Urothelium cell line (cell line): ENCODE measurements at regions not wholly inside any gene's neighbourhood (a gene's known extent, or its start where the extent isn't known, plus 50 kb on each side); places are given as distances from the start of the nearest gene placed in this dataset.
"Not testable (repeated sequence)": the region's sequence is repeated elsewhere in the genome, so short reads cannot be mapped to it uniquely, and the experiment has no call there.

Experiments used
- DNase-seq: peaks from one replicate; pipeline ENCODE4 v3.0.0; 2011; ENCODE audit warnings: low spot score, mixed read lengths
- FAIRE-seq: peaks from 2 replicates; lab custom pipeline; 2011; peaks lifted over from hg19 to GRCh38; lab: Jason Lieb, UNC

DNA sequence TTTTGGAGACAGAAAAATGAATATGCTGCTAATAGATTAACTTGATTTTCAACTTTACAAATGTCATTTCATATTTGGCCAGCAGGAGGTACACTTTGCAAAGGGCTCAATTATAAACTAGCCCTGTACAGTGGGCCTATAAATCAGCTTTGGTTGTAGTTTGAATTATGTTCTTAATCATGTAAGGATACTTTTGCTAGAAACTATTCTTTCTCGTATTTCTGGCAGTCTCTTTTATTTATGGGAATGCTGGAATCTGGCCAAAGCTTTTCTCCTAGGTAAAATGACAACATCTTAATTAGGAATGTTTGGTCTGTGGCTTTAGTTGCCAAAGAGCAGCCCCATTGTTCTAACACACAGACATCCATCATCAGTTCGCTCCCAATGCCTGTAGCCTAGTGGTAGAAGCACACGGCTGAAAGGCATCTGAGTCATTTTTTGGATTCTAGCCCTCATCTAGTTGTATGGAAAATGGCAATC lies 1322.3 kb upstream of the SEL1L start:
- DNase-seq (peak; percentile 77), FAIRE-seq (peak; percentile 68)

DNA sequence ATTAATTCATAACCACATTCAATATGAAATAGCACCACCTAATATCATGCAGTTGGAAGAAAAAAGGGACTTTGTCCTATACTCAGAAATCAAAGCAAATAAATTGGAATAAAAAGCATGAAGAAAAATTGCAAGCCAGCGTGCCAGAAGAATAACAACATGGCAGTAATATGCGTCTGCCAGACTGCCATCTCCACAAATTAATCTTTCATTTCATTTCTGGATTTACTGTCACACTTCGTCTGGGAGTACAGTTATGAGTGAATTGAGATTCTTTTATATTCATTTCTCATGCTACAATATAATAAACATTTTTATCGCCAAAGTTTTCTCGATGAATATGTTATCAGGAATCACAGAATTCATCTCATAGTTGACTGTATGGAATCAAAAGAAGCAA lies 1327.7 kb upstream of the SEL1L start:
- no peak for DNase-seq
- no peak for FAIRE-seq

DNA sequence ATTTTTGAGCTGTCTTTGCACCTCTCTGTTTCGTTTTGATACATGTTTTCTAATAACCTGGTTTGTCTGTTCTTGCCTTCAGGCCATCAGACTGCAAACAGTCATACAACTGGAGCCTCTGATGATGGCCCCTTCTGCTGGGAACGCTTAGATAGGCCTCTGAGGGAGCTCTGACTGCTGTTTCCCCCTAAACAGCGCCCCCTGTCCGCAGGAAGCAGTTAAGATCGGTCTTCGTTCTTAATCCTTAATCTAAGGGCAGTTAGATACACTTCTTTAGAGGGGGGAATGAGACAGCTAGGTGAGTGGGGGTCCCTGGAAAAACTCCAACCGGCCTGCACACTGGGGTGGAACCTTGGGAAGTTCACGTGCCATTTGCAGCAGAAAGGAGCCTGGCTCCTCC lies 1338.8 kb upstream of the SEL1L start:
- DNase-seq (no peak), FAIRE-seq (no peak)

DNA sequence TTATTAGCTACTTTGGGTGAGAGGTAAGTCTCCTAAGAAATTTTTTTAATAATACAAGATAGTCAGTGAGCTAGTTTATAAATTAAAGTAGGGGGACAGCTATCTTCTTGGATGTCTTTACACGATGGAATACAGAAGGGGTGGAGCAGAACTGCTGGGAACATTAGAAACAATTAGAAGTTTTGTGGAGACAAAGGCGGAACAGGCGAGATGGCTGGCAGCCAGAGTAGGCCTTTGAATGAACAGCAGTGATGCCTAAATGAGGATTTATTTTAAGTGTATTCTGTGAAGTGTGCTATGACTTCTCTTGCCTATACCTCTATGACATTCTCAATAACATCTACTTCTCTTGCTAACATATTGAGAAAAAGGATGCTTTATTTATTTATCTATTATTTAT lies 1345.3 kb upstream of the SEL1L start:
- no peak for FAIRE-seq
- no peak for DNase-seq

DNA sequence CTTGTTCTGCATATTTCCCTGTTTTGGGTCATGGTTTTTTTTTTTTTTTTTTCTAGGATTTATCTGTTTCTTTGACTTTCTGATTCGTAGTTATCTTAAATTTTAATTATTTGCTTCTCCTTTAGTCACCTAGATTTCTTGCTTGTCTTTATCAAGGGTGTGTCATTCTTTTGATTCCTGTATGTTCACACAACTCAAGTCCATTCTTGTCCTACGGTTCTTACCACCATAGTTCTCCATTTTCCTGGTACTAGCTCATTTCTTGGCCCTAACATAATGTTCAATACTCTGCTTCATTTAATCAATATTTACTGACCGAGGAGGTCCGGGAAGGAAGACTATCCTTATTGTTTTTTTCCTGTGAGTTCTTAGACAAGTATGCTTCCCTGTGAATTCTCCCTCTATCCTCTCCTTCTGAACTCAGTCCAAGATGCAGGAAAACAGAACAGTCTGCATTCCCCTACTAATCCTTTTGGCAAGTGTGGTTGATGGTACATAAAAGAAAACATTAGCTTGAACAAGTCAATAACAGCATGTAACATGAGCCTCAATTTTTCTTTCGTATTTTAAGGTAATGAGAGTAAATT lies 1346.4 kb upstream of the SEL1L start:
- DNase-seq = no peak

DNA sequence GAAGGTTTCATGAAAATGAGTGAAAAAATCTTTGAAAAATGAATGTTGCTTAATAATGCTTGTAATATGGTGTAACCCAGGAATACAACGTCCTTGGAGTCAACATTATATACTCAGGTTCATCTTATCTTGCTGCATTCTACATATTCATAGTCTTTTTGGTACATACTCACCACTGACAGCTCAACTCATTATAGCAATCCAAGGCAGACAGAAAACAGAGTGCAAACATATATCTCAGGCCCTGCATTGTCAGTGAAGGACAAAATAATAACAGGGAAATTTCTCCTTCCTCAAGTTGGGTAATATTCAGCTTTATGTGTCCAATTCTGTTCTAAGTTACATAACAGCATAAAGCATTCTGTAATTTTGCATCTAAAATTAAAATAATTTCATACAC lies 1353.0 kb upstream of the SEL1L start:
- DNase-seq (no peak), FAIRE-seq (no peak)

More for the DNA sequence above, 1346.4 kb upstream of the SEL1L start:
- FAIRE-seq = no peak

DNA sequence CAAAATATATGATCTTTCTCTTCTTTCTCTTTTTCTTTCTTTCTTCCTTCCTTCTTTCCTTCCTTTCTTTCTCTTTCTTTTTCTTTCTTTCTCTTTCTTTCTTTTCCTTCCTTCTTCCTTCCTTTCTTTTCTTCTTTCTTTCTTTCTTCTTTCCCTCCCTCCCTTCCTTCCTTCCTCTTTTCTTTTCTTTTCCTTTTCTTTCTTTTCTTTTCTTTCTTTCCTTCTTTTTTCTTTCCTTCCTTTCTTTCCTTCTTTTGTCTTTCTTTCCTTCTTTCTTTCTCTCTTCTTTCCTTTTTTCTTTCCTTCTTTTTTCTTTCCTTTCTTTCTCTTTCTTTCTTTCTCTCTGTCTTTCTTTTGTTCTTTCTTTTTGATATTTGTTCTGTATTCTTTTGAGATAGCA lies 1356.0 kb upstream of the SEL1L start:
- DNase-seq = no peak
- no peak for FAIRE-seq

DNA sequence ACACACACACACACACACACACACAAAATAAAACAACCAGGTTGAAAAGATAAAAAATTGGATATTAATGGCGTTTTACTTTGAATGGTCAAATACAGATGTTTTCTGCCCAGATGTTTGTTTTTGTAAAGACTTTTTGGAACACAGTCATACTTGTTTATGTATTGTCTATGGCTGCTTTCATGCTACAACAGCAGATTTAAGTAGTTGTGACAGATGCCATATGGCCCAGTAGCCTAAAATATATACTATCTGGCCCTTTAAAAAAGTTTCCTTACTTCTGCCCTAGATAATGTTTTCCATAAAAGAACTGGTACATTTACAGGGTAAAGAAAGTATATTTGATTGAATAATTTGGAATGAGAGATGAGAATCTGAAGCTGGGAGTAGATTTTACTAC lies 1362.8 kb upstream of the SEL1L start:
- FAIRE-seq = no peak
- DNase-seq = no peak

DNA sequence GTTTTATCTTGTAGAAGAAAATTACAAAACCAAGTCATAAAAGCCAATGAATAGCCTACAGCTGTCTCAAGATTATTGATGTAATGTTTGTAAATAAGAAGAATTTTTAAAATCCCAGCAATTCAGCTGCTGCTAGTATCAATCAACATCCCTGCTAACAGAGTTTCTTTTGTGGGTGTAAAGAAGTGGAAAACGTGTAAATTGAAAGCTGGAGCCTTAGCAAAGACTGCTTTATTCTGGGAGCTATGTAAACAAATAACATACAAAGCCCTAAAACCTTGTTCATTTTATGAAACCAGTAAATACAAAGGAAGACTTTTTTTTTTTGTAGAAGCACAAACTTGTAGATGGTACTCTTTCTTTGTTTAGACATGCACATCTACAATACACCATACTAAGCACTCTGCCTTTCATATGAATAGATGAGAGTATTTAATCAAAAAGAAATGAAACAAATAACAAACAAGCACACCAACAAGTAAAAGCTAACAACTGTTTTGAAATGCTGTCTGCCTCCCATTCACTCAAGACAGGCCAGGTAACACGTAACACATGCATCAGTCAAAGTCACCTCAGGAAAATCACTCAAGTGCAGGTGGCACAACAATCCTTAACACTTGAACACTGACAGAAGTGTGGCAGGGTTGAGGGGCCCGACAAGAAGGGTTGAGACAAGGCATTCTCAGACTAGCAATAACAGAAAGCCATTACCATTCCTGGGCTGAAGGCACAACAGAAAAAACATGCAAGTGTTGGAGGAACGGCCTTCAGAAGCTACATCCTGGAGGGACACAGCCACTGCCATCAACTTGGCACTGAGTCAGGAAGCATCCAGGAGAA lies 1364.0 kb upstream of the SEL1L start:
- FAIRE-seq = peak; percentile 66

DNA sequence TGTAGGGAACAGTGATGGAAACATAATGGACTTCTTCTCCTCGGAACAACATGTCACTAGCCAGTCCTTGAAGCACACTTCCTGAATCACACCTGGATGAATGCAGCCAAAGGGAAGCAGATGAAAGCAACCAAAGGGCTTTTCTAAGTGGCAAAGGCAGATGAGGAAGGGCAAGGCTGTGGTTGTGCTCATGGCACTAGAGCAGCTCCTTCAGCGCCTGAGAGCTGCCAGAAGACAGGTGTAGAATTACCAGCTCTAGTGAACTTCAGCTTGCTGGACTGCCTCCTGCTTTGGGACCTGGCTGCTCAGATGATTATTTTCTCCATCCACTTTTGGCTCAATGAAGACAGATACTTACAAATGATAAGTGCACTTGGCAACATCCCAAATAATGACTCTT lies 1372.1 kb upstream of the SEL1L start:
- DNase-seq = no peak

More for the DNA sequence above, 1364.0 kb upstream of the SEL1L start:
- DNase-seq = no peak

DNA sequence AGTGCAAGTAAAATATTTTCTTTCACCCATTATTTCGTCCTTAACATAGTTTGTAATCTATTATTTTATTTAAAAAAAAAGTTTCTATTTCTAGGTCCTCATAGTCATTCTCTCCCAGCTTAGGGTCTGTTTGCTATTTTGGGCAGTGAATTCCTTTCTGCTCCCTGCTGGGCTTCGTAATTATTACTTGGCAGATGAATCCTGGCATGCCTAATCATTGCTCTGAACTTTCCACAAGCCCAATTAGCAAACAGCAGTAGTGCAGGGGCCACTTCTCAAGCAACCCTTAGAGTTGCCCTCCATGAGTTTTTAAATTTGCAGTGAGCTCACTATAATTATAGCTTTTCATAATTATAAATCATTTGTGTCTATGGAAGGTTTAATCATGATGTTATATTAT lies 1378.3 kb upstream of the SEL1L start:
- DNase-seq = no peak
- no peak for FAIRE-seq

More for the DNA sequence above, 1372.1 kb upstream of the SEL1L start:
- no peak for FAIRE-seq

DNA sequence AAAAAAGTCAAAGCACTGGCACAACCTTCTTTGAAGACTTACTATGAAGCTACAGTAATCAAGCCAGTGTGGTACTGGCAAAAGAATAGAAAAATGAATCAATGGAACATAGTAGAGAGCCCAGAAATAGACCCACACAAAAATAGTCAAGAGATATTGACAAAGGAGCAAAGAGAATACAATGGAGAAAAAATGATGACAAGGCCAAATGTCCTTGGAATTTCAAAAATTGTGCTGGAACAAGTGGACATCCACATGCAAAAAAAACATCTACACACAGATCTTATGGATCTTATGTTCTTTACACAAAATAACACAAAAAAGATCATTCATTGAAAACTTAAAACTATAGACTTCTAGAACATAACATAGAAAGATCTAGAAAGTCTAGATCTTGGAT lies 1379.7 kb upstream of the SEL1L start:
- FAIRE-seq = no peak
- DNase-seq = no peak

DNA sequence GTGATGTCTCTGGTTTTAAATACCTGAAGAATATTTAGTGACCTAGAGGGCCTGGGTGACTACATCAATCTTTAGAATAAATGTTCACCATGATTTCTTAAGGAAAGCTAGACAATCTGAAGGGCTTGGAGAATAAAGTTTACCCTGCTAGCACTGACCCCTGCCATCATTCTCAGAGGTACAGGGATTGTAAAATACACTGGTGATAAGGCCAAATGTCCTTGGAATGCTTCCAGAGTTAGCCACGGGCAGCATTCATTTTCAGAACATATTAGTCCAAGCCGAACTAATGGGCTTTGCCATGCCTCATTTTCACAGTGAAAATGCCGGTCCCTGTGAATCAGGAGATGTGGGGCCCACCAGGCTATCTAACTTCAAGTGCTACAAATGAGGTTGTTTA lies 1381.7 kb upstream of the SEL1L start:
- FAIRE-seq = no peak

DNA sequence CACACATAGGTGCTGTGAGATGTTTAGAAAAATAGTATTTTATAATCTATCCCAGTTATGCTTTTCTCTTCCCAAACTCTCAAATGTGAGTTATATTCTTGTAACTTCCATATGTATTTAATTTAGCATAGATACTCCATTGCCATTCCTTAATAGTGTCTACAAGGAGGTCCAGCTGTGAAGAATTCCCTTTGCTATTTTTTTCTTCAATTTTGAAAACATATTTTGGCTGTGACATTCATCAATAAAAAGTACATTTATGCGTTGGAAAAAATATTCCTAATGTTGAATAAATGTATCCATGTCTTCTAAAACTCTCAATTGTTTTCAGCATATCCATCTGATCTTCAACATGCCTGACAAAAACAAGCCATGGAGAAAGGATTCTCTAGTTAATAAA lies 1402.0 kb upstream of the SEL1L start:
- DNase-seq (no peak), FAIRE-seq (no peak)

More for the DNA sequence above, 1381.7 kb upstream of the SEL1L start:
- DNase-seq = no peak

DNA sequence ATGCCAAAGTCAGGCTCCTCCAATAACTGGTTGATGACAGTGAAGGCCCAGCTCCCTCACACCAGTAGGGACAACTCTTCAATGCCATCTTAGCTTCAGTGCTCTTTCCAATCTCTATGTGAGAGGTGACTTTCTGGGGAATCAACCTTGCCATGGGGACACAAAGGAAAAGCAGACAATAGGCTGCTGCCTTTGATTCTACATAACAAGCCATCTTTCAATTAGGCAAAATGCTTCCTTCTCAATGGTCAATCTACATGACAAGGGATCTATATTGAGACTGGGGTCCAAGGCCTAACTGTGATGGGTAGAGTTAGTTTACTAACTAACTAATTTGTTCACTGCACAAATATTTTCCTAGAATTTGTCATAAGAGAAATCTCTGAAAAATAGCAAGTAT lies 1417.5 kb upstream of the SEL1L start:
- FAIRE-seq (no peak), DNase-seq (no peak)

DNA sequence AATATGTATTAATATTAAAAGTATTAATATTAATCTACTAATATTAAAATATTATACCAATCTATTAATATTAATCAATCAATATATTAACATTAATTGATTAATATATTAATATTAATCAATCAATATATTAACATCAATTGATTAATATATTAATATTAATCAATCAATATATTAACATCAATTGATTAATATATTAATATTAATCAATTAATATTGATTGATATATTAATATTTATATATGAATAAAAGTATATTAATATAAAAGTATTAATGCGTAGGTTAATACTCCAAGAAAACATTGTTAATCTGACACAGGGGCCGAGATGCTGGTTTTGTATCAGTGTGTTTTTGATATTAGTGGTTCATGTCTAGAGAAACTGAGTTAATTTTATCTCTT lies 1430.1 kb upstream of the SEL1L start:
- FAIRE-seq (no peak), DNase-seq (no peak)

DNA sequence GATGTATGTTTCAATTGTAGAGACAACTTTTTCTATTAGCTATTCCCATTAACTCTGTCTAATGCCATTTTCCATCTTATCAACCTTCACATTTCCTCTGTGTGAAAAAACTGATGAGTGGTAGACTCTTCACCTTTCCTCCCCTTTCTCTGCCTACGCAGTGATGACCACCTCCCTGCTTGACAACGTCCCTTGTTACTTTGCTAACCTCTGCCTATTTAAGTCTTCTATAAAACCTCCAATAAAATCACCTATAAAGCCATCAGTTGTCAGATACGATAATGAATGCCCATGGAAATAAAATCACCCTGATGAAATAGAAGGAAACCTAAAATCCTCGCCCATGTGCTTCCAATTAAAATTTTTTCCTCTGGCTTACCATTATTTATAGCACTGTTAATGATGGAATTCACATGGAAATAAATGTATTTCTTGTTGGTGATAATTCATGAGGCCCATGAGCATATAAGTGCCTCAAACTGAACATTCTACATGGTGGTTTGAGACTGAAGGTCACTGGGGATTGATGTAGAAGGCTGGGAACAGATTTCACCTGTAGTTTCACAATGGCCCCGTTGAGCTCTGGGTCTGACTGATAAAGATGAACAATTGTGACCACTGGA lies 1454.0 kb upstream of the SEL1L start:
- FAIRE-seq (no peak), DNase-seq (no peak)

DNA sequence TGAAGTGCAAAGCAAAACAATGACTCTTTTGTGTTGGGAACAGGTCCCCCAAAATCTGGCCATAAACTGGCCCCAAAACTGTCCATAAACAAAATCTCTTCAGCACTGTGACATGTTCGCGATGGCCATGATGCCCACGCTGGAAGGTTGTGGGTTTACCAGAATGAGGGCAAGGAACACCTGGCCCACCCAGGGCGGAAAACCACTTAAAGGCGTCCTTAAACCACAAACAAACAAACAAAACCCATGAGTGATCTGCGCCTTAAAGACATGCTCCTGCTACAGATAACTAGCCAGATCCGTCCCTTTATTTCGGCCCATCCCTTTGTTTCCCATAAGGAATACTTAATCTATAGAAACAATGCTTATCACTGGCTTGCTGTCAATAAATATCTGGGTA lies 1460.9 kb upstream of the SEL1L start:
- not testable (repeated sequence) for FAIRE-seq, DNase-seq

DNA sequence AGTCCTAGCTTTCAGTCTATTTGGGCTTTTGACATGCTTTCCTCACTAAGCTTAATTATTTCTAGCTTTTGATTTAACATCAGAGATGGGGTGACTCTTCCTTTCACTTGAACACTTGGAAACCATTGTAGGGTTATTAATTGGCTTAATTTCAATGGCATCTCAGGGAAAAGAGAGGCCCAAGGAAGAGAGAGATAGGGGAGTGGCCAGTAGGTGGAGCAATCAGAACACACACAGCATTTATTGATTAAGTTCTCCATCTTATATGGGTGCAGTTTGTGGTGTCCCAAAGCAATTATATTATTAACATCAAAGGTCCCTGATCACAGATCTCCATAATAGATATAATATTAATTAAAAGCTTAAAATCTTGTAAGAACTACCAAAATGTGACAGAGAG lies 1466.1 kb upstream of the SEL1L start:
- FAIRE-seq = no peak
- DNase-seq = no peak

DNA sequence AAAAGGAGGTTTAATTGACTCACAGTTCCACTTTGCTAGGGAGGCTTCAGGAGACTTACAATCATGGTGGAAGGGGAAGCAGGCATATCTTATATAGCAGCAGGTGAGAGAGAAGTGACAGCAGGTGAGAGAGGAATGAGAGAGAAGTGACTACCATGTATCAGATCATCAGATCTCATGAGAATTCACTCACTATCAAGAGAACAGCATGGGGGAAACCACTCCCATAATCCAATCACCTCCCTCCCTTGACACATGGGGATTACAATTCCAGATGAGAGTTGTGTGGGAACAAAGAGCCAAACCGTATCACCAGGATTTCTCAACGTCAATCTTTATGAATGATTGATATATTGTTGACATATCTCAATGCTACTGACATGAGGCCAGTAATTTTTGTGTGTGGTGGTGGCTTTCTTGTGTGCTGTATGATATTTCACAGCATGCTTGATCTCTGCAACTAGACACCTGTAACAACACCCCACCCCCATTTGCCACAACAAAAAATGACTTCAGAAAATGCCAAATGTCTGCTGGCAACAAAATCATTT lies 1470.9 kb upstream of the SEL1L start:
- DNase-seq (no peak), FAIRE-seq (no peak)

DNA sequence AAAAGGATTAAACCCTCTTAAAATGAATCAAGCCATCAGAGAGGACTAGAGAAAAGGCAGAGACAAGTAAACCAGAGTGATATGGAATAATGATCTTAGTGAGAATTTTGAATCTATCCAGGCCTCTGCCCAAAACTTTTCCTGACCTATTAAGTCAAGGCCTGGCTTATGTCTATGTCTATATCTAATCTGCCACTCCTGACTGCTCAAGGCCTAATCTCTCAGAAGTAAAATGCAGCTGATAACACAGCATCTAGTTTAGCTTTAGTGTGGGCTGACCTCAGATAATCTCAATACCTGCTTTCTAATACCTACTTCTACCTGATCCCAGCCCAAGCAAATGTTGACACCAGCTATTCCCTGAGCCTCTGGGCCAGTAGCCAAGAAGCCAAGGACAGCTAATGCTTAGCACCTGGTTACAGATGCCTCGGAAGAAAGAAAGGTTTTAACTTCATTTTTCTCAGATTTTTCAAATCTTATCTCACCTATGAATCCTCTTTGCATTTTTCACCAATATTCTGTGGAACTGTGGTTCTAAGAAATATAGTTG lies 1472.5 kb upstream of the SEL1L start:
- no peak for DNase-seq
- FAIRE-seq = no peak
